ENCODE measurements at regions not wholly inside any gene's neighbourhood (a gene's known extent, or its start where the extent isn't known, plus 50 kb on each side); places are given as distances from the start of the nearest gene placed in this dataset.

DNA sequence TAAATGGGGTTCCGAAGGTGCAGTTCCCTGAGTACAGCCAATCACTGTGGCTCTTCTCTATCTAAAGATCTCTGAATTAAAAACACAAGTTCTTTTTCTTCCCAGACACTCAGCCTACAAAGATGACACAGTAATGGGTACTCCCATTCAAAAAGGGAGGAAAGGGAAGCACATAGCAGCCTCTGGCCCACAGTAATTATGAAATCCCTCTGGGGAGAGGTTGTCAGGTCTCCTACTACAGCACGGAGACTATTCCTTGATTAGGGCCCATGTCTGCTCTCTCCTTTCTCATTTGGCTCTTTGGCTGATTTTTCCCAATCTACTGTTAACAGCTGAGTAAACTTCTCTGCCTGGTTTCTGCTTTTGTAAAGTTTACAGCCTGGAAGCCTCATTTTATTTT, 62.0 kb upstream of the RANBP3L start:
- no peak overlapping the region for H3K27ac ChIP-seq (ENCODE audit: low read depth, low read length)
- no peak for DNase-seq (ENCODE audit: low read depth)
- Mint-ChIP-seq H3K27ac (ENCODE audit: unreplicated experiment) (peak overlapping the region; percentile 99), H3K4me3 (ENCODE audit: unreplicated experiment) (no peak overlapping the region), H3K27me3 (ENCODE audit: low read depth, unreplicated experiment) (no peaks in the 10 kb centered on the region), H3K9me3 (ENCODE audit: unreplicated experiment) (no peaks in the 10 kb centered on the region), H3K36me3 (ENCODE audit: low read depth, unreplicated experiment) (no peaks in the 10 kb centered on the region), H3K4me1 (ENCODE audit: low read depth, unreplicated experiment) (peaks cover 41% of the 10 kb centered on the region)
- H3K36me3 ChIP-seq (ENCODE audit: insufficient read depth, low read length), result no peaks in the 10 kb centered on the region
- no peaks in the 10 kb centered on the region for H4K20me1 ChIP-seq (ENCODE audit: insufficient read depth, low read length)
- H3K4me1 ChIP-seq (ENCODE audit: insufficient read depth, low read length), result peaks cover 16% of the 10 kb centered on the region
- no peak for FAIRE-seq
- TF ChIP-seq, protein P1, sequence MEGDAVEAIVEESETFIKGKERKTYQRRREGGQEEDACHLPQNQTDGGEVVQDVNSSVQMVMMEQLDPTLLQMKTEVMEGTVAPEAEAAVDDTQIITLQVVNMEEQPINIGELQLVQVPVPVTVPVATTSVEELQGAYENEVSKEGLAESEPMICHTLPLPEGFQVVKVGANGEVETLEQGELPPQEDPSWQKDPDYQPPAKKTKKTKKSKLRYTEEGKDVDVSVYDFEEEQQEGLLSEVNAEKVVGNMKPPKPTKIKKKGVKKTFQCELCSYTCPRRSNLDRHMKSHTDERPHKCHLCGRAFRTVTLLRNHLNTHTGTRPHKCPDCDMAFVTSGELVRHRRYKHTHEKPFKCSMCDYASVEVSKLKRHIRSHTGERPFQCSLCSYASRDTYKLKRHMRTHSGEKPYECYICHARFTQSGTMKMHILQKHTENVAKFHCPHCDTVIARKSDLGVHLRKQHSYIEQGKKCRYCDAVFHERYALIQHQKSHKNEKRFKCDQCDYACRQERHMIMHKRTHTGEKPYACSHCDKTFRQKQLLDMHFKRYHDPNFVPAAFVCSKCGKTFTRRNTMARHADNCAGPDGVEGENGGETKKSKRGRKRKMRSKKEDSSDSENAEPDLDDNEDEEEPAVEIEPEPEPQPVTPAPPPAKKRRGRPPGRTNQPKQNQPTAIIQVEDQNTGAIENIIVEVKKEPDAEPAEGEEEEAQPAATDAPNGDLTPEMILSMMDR (IDR thresholded peaks at IDR 0.05; ENCODE audit: insufficient read depth, low read depth, low read length), result no peak
- no peak for TF ChIP-seq EZH2 (IDR thresholded peaks at IDR 0.05; ENCODE audit: insufficient read depth, low read length)
- H3K79me2 ChIP-seq (ENCODE audit: insufficient read depth, low read length), result no peaks in the 10 kb centered on the region
- no peak overlapping the region for H3K4me3 ChIP-seq (ENCODE audit: insufficient read depth, low read depth, low read length)
- no peak overlapping the region for H3K4me2 ChIP-seq (ENCODE audit: low read length)
- no peaks in the 10 kb centered on the region for H3K27me3 ChIP-seq (ENCODE audit: insufficient read depth, low read length)
- no peak overlapping the region for H3K9ac ChIP-seq (ENCODE audit: low read length)
- no peaks in the 10 kb centered on the region for H3K9me3 ChIP-seq (ENCODE audit: insufficient read depth, low read depth, low read length)
- H2AFZ ChIP-seq (ENCODE audit: low read depth, low read length), result no peak overlapping the region

DNA sequence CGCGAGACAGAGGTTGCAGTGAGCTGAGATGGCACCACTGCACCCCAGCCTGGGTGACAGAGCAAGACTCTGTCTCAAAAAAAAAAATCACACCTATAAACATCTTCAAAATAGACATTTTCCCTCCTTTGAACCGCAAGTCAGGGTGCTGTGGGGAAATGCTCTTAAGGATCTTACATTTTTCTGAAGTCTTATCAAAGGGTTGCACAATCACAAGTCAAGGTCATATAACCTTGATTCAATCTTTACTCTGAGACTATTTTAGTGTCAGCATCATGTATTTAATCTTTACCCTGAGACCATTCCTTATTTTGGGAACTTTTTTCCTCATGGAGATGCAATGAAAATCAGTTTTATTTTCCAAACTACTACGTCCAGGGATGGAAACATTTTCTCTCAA, 62.8 kb upstream of the RANBP3L start:
- Histone ChIP-seq H3K27ac (ENCODE audit: low read depth, low read length) (no peak overlapping the region), H3K27me3 (ENCODE audit: insufficient read depth, low read length) (no peaks in the 10 kb centered on the region), H3K4me2 (ENCODE audit: low read length) (no peak overlapping the region), H2AFZ (ENCODE audit: low read depth, low read length) (no peak overlapping the region), H3K9me3 (ENCODE audit: insufficient read depth, low read depth, low read length) (no peaks in the 10 kb centered on the region), H4K20me1 (ENCODE audit: insufficient read depth, low read length) (no peaks in the 10 kb centered on the region), H3K79me2 (ENCODE audit: insufficient read depth, low read length) (no peaks in the 10 kb centered on the region), H3K9ac (ENCODE audit: low read length) (no peak overlapping the region), H3K36me3 (ENCODE audit: insufficient read depth, low read length) (no peaks in the 10 kb centered on the region), H3K4me1 (ENCODE audit: insufficient read depth, low read length) (peaks cover 16% of the 10 kb centered on the region), H3K4me3 (ENCODE audit: insufficient read depth, low read depth, low read length) (no peak overlapping the region)
- H3K4me1 Mint-ChIP-seq (ENCODE audit: low read depth, unreplicated experiment), result peaks cover 34% of the 10 kb centered on the region
- H3K27me3 Mint-ChIP-seq (ENCODE audit: low read depth, unreplicated experiment), result no peaks in the 10 kb centered on the region
- H3K36me3 Mint-ChIP-seq (ENCODE audit: low read depth, unreplicated experiment), result no peaks in the 10 kb centered on the region
- DNase-seq (ENCODE audit: low read depth) (no peak), FAIRE-seq (no peak)
- H3K27ac Mint-ChIP-seq (ENCODE audit: unreplicated experiment), result peak overlapping the region; percentile 99
- TF ChIP-seq EZH2 (IDR thresholded peaks at IDR 0.05; ENCODE audit: insufficient read depth, low read length), result no peak
- TF ChIP-seq, protein P1 (IDR thresholded peaks at IDR 0.05; ENCODE audit: insufficient read depth, low read depth, low read length), result no peak
- H3K9me3 Mint-ChIP-seq (ENCODE audit: unreplicated experiment), result no peaks in the 10 kb centered on the region
- H3K4me3 Mint-ChIP-seq (ENCODE audit: unreplicated experiment), result no peak overlapping the region

DNA sequence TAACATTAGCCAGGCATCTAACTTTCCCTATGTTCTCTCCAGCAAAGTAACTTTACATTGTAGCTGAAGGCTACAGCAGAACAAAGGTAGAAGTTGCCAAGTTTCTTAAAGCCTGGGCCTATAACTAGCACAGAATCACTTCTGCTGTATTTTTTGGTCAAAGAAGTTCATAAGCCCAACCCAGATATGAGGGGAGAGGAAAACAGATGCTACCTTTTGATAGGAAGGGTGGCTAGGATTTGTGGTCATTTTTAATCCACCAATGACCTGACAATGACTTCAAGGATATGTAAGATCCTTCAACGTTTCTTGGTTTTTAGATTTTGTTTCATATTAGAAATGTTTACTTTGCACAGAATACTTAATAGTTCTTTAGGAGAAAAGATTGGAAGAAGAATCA, 64.2 kb upstream of the RANBP3L start:
- H3K27ac ChIP-seq (ENCODE audit: low read depth, low read length), result no peak overlapping the region
- no peaks in the 10 kb centered on the region for H3K36me3 Mint-ChIP-seq (ENCODE audit: low read depth, unreplicated experiment)
- no peaks in the 10 kb centered on the region for H3K9me3 Mint-ChIP-seq (ENCODE audit: unreplicated experiment)

More for the DNA sequence above, 64.2 kb upstream of the RANBP3L start:
- Mint-ChIP-seq H3K4me3 (ENCODE audit: unreplicated experiment) (no peak overlapping the region), H3K27me3 (ENCODE audit: low read depth, unreplicated experiment) (no peaks in the 10 kb centered on the region), H3K27ac (ENCODE audit: unreplicated experiment) (no peak overlapping the region), H3K4me1 (ENCODE audit: low read depth, unreplicated experiment) (peaks cover 20% of the 10 kb centered on the region)
- Histone ChIP-seq H3K4me2 (ENCODE audit: low read length) (no peak overlapping the region), H3K79me2 (ENCODE audit: insufficient read depth, low read length) (no peaks in the 10 kb centered on the region), H3K36me3 (ENCODE audit: insufficient read depth, low read length) (no peaks in the 10 kb centered on the region), H3K27me3 (ENCODE audit: insufficient read depth, low read length) (no peaks in the 10 kb centered on the region), H3K9me3 (ENCODE audit: insufficient read depth, low read depth, low read length) (no peaks in the 10 kb centered on the region), H3K9ac (ENCODE audit: low read length) (no peak overlapping the region), H3K4me3 (ENCODE audit: insufficient read depth, low read depth, low read length) (no peak overlapping the region), H3K4me1 (ENCODE audit: insufficient read depth, low read length) (peaks cover 16% of the 10 kb centered on the region), H4K20me1 (ENCODE audit: insufficient read depth, low read length) (no peaks in the 10 kb centered on the region), H2AFZ (ENCODE audit: low read depth, low read length) (no peak overlapping the region)
- FAIRE-seq (no peak), DNase-seq (ENCODE audit: low read depth) (no peak)
- TF ChIP-seq, protein P1 (IDR thresholded peaks at IDR 0.05; ENCODE audit: insufficient read depth, low read depth, low read length), result no peak
- no peak for TF ChIP-seq EZH2 (IDR thresholded peaks at IDR 0.05; ENCODE audit: insufficient read depth, low read length)
